ENCODE measurements at regions not wholly inside any gene's neighbourhood (a gene's known extent, or its start where the extent isn't known, plus 50 kb on each side); places are given as distances from the start of the nearest gene placed in this dataset.
"Not testable (repeated sequence)": the region's sequence is repeated elsewhere in the genome, so short reads cannot be mapped to it uniquely, and the experiment has no call there.

- TF ChIP-seq FOXM1 (IDR thresholded peaks at IDR 0.05; ENCODE audit: borderline replicate concordance): no peak
- no peak for TF ChIP-seq BHLHE40 (IDR thresholded peaks at IDR 0.05; ENCODE audit: borderline replicate concordance)
- no peak for TF ChIP-seq ZNF384 (IDR thresholded peaks at IDR 0.05)
- no peak for TF ChIP-seq LEF1 (IDR thresholded peaks at IDR 0.05; ENCODE audit: borderline replicate concordance)
- TF ChIP-seq L3MBTL2 (conservative IDR thresholded peaks at IDR 0.05): no peak
- TF ChIP-seq FOXA1 (IDR thresholded peaks at IDR 0.05): no peak
- no peak for TF ChIP-seq SP1 (IDR thresholded peaks at IDR 0.05)
- TF ChIP-seq NFRKB (IDR thresholded peaks at IDR 0.05): no peak
- no peak for DNase-seq (ENCODE audit: extremely low spot score)
- POLR2A ChIA-PET: interaction anchor here (1.6 kb wide), 1 partner anchor 540 kb away, joined by 3 read pairs; the partner anchor contains the start of gene SPRY2
- CTCF ChIA-PET: no interaction called here
Observed at GRCh38 chr13:80881495-80881894, 540.6 kb upstream of the SPRY2 start.

GRCh38 chr13:80881034-80881433, 540.1 kb upstream of the SPRY2 start:
- CTCF ChIA-PET: no interaction called here

GRCh38 chr13:80877944-80878241, 537.0 kb upstream of the SPRY2 start:
- POLR2A ChIA-PET: no interaction called here
- CTCF ChIA-PET: no interaction called here
- no peak for TF ChIP-seq ELF4 (IDR thresholded peaks at IDR 0.05)
- TF ChIP-seq FOXA1 (IDR thresholded peaks at IDR 0.05): no peak
- TF ChIP-seq TARDBP (IDR thresholded peaks at IDR 0.05): no peak
- TF ChIP-seq PKNOX1 (IDR thresholded peaks at IDR 0.05): no peak
- TF ChIP-seq ZNF384 (IDR thresholded peaks at IDR 0.05): no peak
- TF ChIP-seq ARNT (IDR thresholded peaks at IDR 0.05): no peak
- TF ChIP-seq BHLHE40 (IDR thresholded peaks at IDR 0.05; ENCODE audit: borderline replicate concordance): no peak
- no peak for TF ChIP-seq LEF1 (IDR thresholded peaks at IDR 0.05; ENCODE audit: borderline replicate concordance)
- TF ChIP-seq L3MBTL2 (conservative IDR thresholded peaks at IDR 0.05): no peak
- no peak for TF ChIP-seq SP1 (IDR thresholded peaks at IDR 0.05)
- no peak for TF ChIP-seq NFRKB (IDR thresholded peaks at IDR 0.05)
- no peak for TF ChIP-seq FOXM1 (IDR thresholded peaks at IDR 0.05; ENCODE audit: borderline replicate concordance)
- TF ChIP-seq SUZ12 (IDR thresholded peaks at IDR 0.05): no peak
- no peak for TF ChIP-seq CTBP1 (IDR thresholded peaks at IDR 0.05; ENCODE audit: borderline replicate concordance)
- TF ChIP-seq FOXK2 (IDR thresholded peaks at IDR 0.05): no peak
- no peak for TF ChIP-seq HDGF (IDR thresholded peaks at IDR 0.05; ENCODE audit: borderline replicate concordance)
- DNase-seq (ENCODE audit: extremely low spot score): no peak

More at GRCh38 chr13:80881034-80881433, 540.1 kb upstream of the SPRY2 start:
- TF ChIP-seq TARDBP (IDR thresholded peaks at IDR 0.05) (no peak), FOXK2 (IDR thresholded peaks at IDR 0.05) (0 out of 2 replicates have a peak, but pooled peaks have one; percentile 17)
- no peak for DNase-seq (ENCODE audit: extremely low spot score)
- POLR2A ChIA-PET: interaction anchor here (1.6 kb wide), 1 partner anchor 540 kb away, joined by 3 read pairs; the partner anchor contains the start of gene SPRY2

GRCh38 chr13:80877209-80877943, 536.5 kb upstream of the SPRY2 start:
- ChIA-PET POLR2A (no interaction called here), CTCF (no interaction called here)
- no peak for DNase-seq (ENCODE audit: extremely low spot score)
- no peak for TF ChIP-seq LEF1 (IDR thresholded peaks at IDR 0.05; ENCODE audit: borderline replicate concordance)
- TF ChIP-seq L3MBTL2 (conservative IDR thresholded peaks at IDR 0.05): no peak
- TF ChIP-seq ELF4 (IDR thresholded peaks at IDR 0.05): no peak
- no peak for TF ChIP-seq FOXA1 (IDR thresholded peaks at IDR 0.05)
- TF ChIP-seq BHLHE40 (IDR thresholded peaks at IDR 0.05; ENCODE audit: borderline replicate concordance): no peak
- TF ChIP-seq ARNT (IDR thresholded peaks at IDR 0.05): no peak
- no peak for TF ChIP-seq FOXK2 (IDR thresholded peaks at IDR 0.05)
- no peak for TF ChIP-seq SP1 (IDR thresholded peaks at IDR 0.05)
- no peak for TF ChIP-seq CTBP1 (IDR thresholded peaks at IDR 0.05; ENCODE audit: borderline replicate concordance)
- TF ChIP-seq NFRKB (IDR thresholded peaks at IDR 0.05): no peak
- no peak for TF ChIP-seq FOXM1 (IDR thresholded peaks at IDR 0.05; ENCODE audit: borderline replicate concordance)
- TF ChIP-seq HDGF (IDR thresholded peaks at IDR 0.05; ENCODE audit: borderline replicate concordance): no peak
- TF ChIP-seq PKNOX1 (IDR thresholded peaks at IDR 0.05): no peak
- TF ChIP-seq SUZ12 (IDR thresholded peaks at IDR 0.05): no peak
- no peak for TF ChIP-seq TARDBP (IDR thresholded peaks at IDR 0.05)
- no peak for TF ChIP-seq ZNF384 (IDR thresholded peaks at IDR 0.05)

GRCh38 chr13:80873589-80873988, 532.7 kb upstream of the SPRY2 start:
- ChIA-PET POLR2A (no interaction called here), CTCF (interaction anchor here (0.6 to 1.4 kb wide), 2 partner anchors 27 to 92 kb away, joined by 3 read pairs; no protein-coding TSS in a partner anchor)
- DNase-seq (ENCODE audit: extremely low spot score): no peak
- no peak for TF ChIP-seq ELF4 (IDR thresholded peaks at IDR 0.05)
- TF ChIP-seq PKNOX1 (IDR thresholded peaks at IDR 0.05): no peak
- TF ChIP-seq TARDBP (IDR thresholded peaks at IDR 0.05): no peak
- TF ChIP-seq BHLHE40 (IDR thresholded peaks at IDR 0.05; ENCODE audit: borderline replicate concordance): no peak
- TF ChIP-seq LEF1 (IDR thresholded peaks at IDR 0.05; ENCODE audit: borderline replicate concordance): no peak
- TF ChIP-seq FOXM1 (IDR thresholded peaks at IDR 0.05; ENCODE audit: borderline replicate concordance): no peak
- TF ChIP-seq CTBP1 (IDR thresholded peaks at IDR 0.05; ENCODE audit: borderline replicate concordance): no peak
- no peak for TF ChIP-seq NFRKB (IDR thresholded peaks at IDR 0.05)
- TF ChIP-seq SUZ12 (IDR thresholded peaks at IDR 0.05): no peak
- no peak for TF ChIP-seq ARNT (IDR thresholded peaks at IDR 0.05)
- no peak for TF ChIP-seq SP1 (IDR thresholded peaks at IDR 0.05)
- no peak for TF ChIP-seq FOXA1 (IDR thresholded peaks at IDR 0.05)
- no peak for TF ChIP-seq HDGF (IDR thresholded peaks at IDR 0.05; ENCODE audit: borderline replicate concordance)
- TF ChIP-seq ZNF384 (IDR thresholded peaks at IDR 0.05): no peak
- TF ChIP-seq FOXK2 (IDR thresholded peaks at IDR 0.05): no peak
- no peak for TF ChIP-seq L3MBTL2 (conservative IDR thresholded peaks at IDR 0.05)

GRCh38 chr13:80871971-80872370, 531.0 kb upstream of the SPRY2 start:
- POLR2A ChIA-PET; DNase-seq (ENCODE audit: extremely low spot score); CTCF ChIA-PET: not testable (repeated sequence)
